ENCODE measurements at regions not wholly inside any gene's neighbourhood (a gene's known extent, or its start where the extent isn't known, plus 50 kb on each side); places are given as distances from the start of the nearest gene placed in this dataset.
A peak's percentile ranks its signal among the peaks of the same experiment; 100 is the strongest.

DNA sequence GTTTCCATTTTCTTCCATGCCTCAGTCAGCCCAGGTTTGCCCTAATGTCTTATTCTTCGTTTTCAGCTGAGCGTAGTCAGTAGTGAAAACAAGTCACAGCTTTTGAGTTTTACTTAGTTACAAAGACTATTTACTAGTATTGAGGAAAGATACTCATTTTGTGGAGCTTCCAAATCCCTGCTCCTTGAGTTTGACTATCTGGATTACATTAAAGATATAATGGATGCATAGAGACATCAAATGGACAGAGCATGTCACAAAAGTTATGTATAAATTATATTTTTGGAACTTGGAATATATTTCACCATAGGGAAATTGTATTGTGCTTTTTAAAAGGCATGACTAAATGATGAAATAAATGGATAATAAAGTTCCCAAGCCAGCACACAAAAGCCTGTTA is 54.6 kb upstream of the AKAP13 start:
- DNase-seq (ENCODE audit: low spot score), result no peak
- in situ Hi-C loops (cut with MboI; ENCODE audit: low sequenced_read_pairs, unreplicated experiment), result no loop called here
- TF ChIP-seq, protein P1, sequence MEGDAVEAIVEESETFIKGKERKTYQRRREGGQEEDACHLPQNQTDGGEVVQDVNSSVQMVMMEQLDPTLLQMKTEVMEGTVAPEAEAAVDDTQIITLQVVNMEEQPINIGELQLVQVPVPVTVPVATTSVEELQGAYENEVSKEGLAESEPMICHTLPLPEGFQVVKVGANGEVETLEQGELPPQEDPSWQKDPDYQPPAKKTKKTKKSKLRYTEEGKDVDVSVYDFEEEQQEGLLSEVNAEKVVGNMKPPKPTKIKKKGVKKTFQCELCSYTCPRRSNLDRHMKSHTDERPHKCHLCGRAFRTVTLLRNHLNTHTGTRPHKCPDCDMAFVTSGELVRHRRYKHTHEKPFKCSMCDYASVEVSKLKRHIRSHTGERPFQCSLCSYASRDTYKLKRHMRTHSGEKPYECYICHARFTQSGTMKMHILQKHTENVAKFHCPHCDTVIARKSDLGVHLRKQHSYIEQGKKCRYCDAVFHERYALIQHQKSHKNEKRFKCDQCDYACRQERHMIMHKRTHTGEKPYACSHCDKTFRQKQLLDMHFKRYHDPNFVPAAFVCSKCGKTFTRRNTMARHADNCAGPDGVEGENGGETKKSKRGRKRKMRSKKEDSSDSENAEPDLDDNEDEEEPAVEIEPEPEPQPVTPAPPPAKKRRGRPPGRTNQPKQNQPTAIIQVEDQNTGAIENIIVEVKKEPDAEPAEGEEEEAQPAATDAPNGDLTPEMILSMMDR (IDR thresholded peaks at IDR 0.05; ENCODE audit: borderline replicate concordance, control extremely low read depth, extremely low read depth, insufficient read depth, missing control alignments), result no peak

DNA sequence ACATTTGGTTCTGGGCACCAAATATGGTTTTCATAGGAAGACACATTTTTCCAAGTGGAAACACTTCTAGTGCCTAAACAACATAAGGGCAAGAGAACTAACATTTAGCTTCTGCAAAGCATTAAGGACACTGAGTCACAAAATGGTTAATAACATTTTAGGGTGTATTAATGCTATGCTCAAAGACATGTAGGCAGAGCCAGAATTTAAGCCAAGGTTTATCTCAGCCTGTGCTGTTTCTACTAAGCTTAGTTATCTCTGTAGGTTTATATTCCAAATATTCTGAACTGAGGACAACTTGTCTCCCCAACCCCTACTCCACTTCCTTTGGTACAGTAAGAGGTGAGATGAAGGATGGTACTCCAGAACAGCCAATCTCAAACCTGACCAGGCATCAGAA is 54.1 kb upstream of the AKAP13 start:
- TF ChIP-seq, protein P1 (IDR thresholded peaks at IDR 0.05; ENCODE audit: borderline replicate concordance, control extremely low read depth, extremely low read depth, insufficient read depth, missing control alignments), result no peak
- DNase-seq (ENCODE audit: low spot score), result no peak
- in situ Hi-C loops (cut with MboI; ENCODE audit: low sequenced_read_pairs, unreplicated experiment), result no loop called here

DNA sequence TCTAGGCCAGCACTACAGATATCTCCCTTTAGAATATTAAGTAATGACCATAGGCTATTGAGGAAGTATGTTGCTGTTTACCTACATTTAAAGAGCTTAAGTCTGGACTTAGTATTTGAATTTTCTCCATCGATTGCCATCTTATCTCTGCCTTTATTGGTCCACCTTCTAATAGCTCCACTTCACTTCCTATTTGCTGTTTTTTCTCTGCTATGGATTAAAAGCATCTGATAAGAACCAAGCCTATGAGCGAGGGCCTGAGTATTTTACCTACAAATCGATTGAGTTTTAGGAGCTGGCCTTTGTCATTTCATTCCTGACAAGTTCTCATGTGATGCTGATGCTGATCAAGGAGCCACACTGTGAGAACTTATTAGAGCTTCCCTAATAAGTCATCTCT is 52.6 kb upstream of the AKAP13 start:
- DNase-seq (ENCODE audit: low spot score), result no peak
- in situ Hi-C loops (cut with MboI; ENCODE audit: low sequenced_read_pairs, unreplicated experiment), result no loop called here
- TF ChIP-seq, protein P1 (IDR thresholded peaks at IDR 0.05; ENCODE audit: borderline replicate concordance, control extremely low read depth, extremely low read depth, insufficient read depth, missing control alignments), result no peak

DNA sequence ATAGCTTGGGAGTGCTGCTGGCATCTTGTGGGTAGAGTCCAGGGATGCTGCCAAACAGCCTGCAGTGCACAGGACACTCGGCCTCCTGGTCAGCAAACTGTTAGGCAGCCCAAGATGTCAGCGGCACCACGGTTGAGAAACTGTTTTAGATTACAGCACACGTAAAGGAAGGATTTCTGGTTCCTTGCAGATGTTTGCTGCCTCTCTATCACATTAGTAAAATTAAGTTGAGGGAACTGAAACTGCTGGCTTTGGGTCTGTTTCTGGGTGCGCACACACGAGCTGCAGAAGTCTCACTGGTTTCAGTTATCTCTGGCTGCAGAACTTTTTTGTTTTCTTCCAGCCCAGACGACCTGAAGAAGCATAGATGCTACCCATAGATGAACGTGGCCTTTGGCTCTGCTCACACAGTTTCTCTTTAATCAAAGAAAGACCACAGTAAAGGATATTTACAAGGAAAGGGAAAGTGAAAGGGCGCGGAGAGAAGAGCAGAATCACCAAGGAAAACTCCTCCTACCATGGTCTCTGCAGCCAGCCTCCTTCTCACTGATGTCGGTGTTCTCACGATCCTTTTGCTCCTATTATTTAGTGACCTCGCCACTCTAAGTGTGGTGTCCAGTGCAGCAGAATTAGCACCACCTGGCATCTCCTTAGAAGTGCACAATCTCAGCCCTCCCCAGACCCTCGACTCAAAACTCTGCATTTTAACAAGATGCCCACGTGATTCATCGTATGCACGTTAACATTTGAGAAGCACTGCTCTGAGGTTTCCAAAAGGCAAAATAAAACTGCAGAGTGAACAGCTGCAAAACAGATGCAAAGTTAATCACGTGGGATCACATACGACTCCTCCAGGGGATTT is 50.6 kb upstream of the AKAP13 start:
- in situ Hi-C loops (cut with MboI; ENCODE audit: low sequenced_read_pairs, unreplicated experiment), result no loop called here
- DNase-seq (ENCODE audit: low spot score), result peak; percentile 72
- TF ChIP-seq, protein P1 (IDR thresholded peaks at IDR 0.05; ENCODE audit: borderline replicate concordance, control extremely low read depth, extremely low read depth, insufficient read depth, missing control alignments), result no peak

Data from GM13976 (cell line).